HUES64 (cell line): ENCODE measurements at regions not wholly inside any gene's neighbourhood (a gene's known extent, or its start where the extent isn't known, plus 50 kb on each side); places are given as distances from the start of the nearest gene placed in this dataset.

Experiments
- H3K27ac ChIP-seq: 2 replicates; pipeline ENCODE4 v1.7.0; 2013; ENCODE audit warnings: low read depth, low read length, inconsistent platforms
- H3K27me3 ChIP-seq: 2 replicates; pipeline ENCODE4 v1.6.1; 2013; ENCODE audit warnings: mild to moderate bottlenecking, low read length; ENCODE audit not compliant: insufficient read depth
- H3K36me3 ChIP-seq: 2 replicates; pipeline ENCODE4 v1.6.1; 2013; ENCODE audit warnings: mild to moderate bottlenecking, low read length; ENCODE audit not compliant: insufficient read depth
- H3K4me1 ChIP-seq: 2 replicates; pipeline ENCODE4 v1.6.1; 2013; ENCODE audit warnings: mild to moderate bottlenecking, low read length, moderate library complexity; ENCODE audit not compliant: insufficient read depth
- H3K4me3 ChIP-seq: 2 replicates; pipeline ENCODE4 v1.5.1; 2013; ENCODE audit warnings: mild to moderate bottlenecking, low read length, moderate library complexity
- H3K9ac ChIP-seq: 2 replicates; pipeline ENCODE4 v1.6.1; 2013; ENCODE audit warnings: mild to moderate bottlenecking, low read depth, low read length
- H3K9me3 ChIP-seq: 2 replicates; pipeline ENCODE4 v1.6.1; 2013; ENCODE audit warnings: low read depth, low read length; ENCODE audit not compliant: insufficient read depth
- WGBS: fragments of 150-250, 120-280 bp; methylation state at CpG from one replicate; pipeline ENCODE4 v1.1.7; 2013; ENCODE audit warnings: missing lambda C conversion rate; 5-methylcytosine and 5-hydroxymethylcytosine counted together

- no peak overlapping the region for H3K4me3 ChIP-seq
- no peaks in the 10 kb centered on the region for H3K36me3 ChIP-seq
- WGBS = 100% methylated on average over 1 of the region's 2 CpGs
- peaks cover 4% of the 10 kb centered on the region; the same call in 1 of the 2 replicates for H3K9me3 ChIP-seq
- H3K27ac ChIP-seq = no peak overlapping the region
- no peak overlapping the region for H3K9ac ChIP-seq
- peaks cover 8% of the 10 kb centered on the region; the same call in 1 of the 2 replicates for H3K4me1 ChIP-seq
- no peaks in the 10 kb centered on the region for H3K27me3 ChIP-seq
Observed at GRCh38 chr3:192026661-192027060, 565.7 kb downstream of the PYDC2 start.

GRCh38 chr3:192031941-192032340 is 571.0 kb downstream of the PYDC2 start:
- Histone ChIP-seq H3K27me3 (no peaks in the 10 kb centered on the region), H3K36me3 (no peaks in the 10 kb centered on the region), H3K4me3 (no peak overlapping the region), H3K4me1 (no peaks in the 10 kb centered on the region), H3K27ac (no peak overlapping the region), H3K9me3 (peaks cover 4% of the 10 kb centered on the region; the same call in 1 of the 2 replicates), H3K9ac (no peak overlapping the region)
- 99% methylated on average over 2 of the region's 3 CpGs for WGBS

GRCh38 chr3:192033246-192033645 is 572.3 kb downstream of the PYDC2 start:
- H3K9ac ChIP-seq = no peak overlapping the region
- peaks cover 4% of the 10 kb centered on the region; the same call in 1 of the 2 replicates for H3K9me3 ChIP-seq
- H3K4me3 ChIP-seq = no peak overlapping the region
- H3K27me3 ChIP-seq = no peaks in the 10 kb centered on the region
- H3K27ac ChIP-seq = no peak overlapping the region
- no peaks in the 10 kb centered on the region for H3K36me3 ChIP-seq
- WGBS = 100% methylated on average over 1 of the region's 1 CpG
- peaks cover 10% of the 10 kb centered on the region for H3K4me1 ChIP-seq

- Histone ChIP-seq H3K27me3 (no peaks in the 10 kb centered on the region), H3K4me3 (no peak overlapping the region), H3K9me3 (no peaks in the 10 kb centered on the region), H3K4me1 (peaks cover 26% of the 10 kb centered on the region), H3K36me3 (no peaks in the 10 kb centered on the region), H3K9ac (no peak overlapping the region), H3K27ac (no peak overlapping the region)
- WGBS = 83% methylated on average over 3 of the region's 3 CpGs
Observed at GRCh38 chr3:192038726-192039125, 577.8 kb downstream of the PYDC2 start.

- H3K9me3 ChIP-seq = no peaks in the 10 kb centered on the region
- H3K27ac ChIP-seq = no peak overlapping the region
- no peak overlapping the region for H3K4me3 ChIP-seq
- H3K4me1 ChIP-seq = peaks cover 26% of the 10 kb centered on the region
- no peak overlapping the region for H3K9ac ChIP-seq
- H3K27me3 ChIP-seq = no peaks in the 10 kb centered on the region
- no peaks in the 10 kb centered on the region for H3K36me3 ChIP-seq
- WGBS = 75% methylated on average over 5 of the region's 5 CpGs
Observed at GRCh38 chr3:192039593-192039992, 578.6 kb downstream of the PYDC2 start.

- no peak overlapping the region for H3K27ac ChIP-seq
Observed at GRCh38 chr3:192040282-192041043, 579.5 kb downstream of the PYDC2 start.

GRCh38 chr3:192042116-192042515 is 581.2 kb downstream of the PYDC2 start:
- Histone ChIP-seq H3K9me3 (no peaks in the 10 kb centered on the region), H3K27ac (no peak overlapping the region), H3K4me1 (peaks cover 26% of the 10 kb centered on the region), H3K9ac (no peak overlapping the region), H3K36me3 (no peaks in the 10 kb centered on the region), H3K27me3 (no peaks in the 10 kb centered on the region), H3K4me3 (no peak overlapping the region)
- 91% methylated on average over 3 of the region's 3 CpGs for whole genome bisulfite sequencing

More at GRCh38 chr3:192040282-192041043, 579.5 kb downstream of the PYDC2 start:
- H3K4me3 ChIP-seq = no peak overlapping the region
- no peaks in the 10 kb centered on the region for H3K36me3 ChIP-seq
- H3K9ac ChIP-seq = no peak overlapping the region
- H3K9me3 ChIP-seq = no peaks in the 10 kb centered on the region
- H3K27me3 ChIP-seq = no peaks in the 10 kb centered on the region
- peaks cover 26% of the 10 kb centered on the region for H3K4me1 ChIP-seq
- WGBS = 100% methylated on average over 4 of the region's 5 CpGs

- no peaks in the 10 kb centered on the region for H3K27me3 ChIP-seq
- H3K36me3 ChIP-seq = no peaks in the 10 kb centered on the region
- 74% methylated on average over 2 of the region's 2 CpGs for WGBS
Observed at GRCh38 chr3:192054881-192055280, 593.9 kb downstream of the PYDC2 start.

GRCh38 chr3:192055946-192056345 is 595.0 kb downstream of the PYDC2 start:
- H3K27ac ChIP-seq = no peak overlapping the region
- H3K4me1 ChIP-seq = peaks cover 15% of the 10 kb centered on the region; the same call in 1 of the 2 replicates
- no peaks in the 10 kb centered on the region for H3K27me3 ChIP-seq
- H3K4me3 ChIP-seq = no peak overlapping the region
- H3K36me3 ChIP-seq = no peaks in the 10 kb centered on the region
- no peaks in the 10 kb centered on the region for H3K9me3 ChIP-seq
- WGBS = 90% methylated on average over 3 of the region's 3 CpGs
- H3K9ac ChIP-seq = no peak overlapping the region

More at GRCh38 chr3:192054881-192055280, 593.9 kb downstream of the PYDC2 start:
- no peak overlapping the region for H3K27ac ChIP-seq
- no peaks in the 10 kb centered on the region for H3K9me3 ChIP-seq
- peaks cover 4% of the 10 kb centered on the region; the same call in 1 of the 2 replicates for H3K4me1 ChIP-seq
- H3K9ac ChIP-seq = no peak overlapping the region
- no peak overlapping the region for H3K4me3 ChIP-seq

GRCh38 chr3:192057261-192057660 is 596.3 kb downstream of the PYDC2 start:
- WGBS = 89% methylated on average over 3 of the region's 3 CpGs
- Histone ChIP-seq H3K4me1 (peaks cover 16% of the 10 kb centered on the region; the same call in 1 of the 2 replicates), H3K9ac (no peak overlapping the region; the same call in 1 of the 2 replicates), H3K36me3 (no peaks in the 10 kb centered on the region), H3K27me3 (no peaks in the 10 kb centered on the region), H3K4me3 (no peak overlapping the region), H3K27ac (no peak overlapping the region), H3K9me3 (no peaks in the 10 kb centered on the region)

- peaks cover 31% of the 10 kb centered on the region; the same call in 1 of the 2 replicates for H3K4me1 ChIP-seq
- WGBS = 83% methylated on average over 3 of the region's 3 CpGs
- H3K9me3 ChIP-seq = no peaks in the 10 kb centered on the region
- no peaks in the 10 kb centered on the region for H3K27me3 ChIP-seq
- H3K27ac ChIP-seq = no peak overlapping the region
- H3K36me3 ChIP-seq = no peaks in the 10 kb centered on the region
- H3K4me3 ChIP-seq = no peak overlapping the region
- no peak overlapping the region for H3K9ac ChIP-seq
Observed at GRCh38 chr3:192060160-192060781, 599.3 kb downstream of the PYDC2 start.
